NB4 (cell line): ENCODE measurements at regions not wholly inside any gene's neighbourhood (a gene's known extent, or its start where the extent isn't known, plus 50 kb on each side); places are given as distances from the start of the nearest gene placed in this dataset.

Experiments
- DNase-seq: peaks from one replicate; pipeline ENCODE4 v3.0.0; 2010; ENCODE audit warnings: low read depth
- H3K4me3 ChIP-seq: one replicate; pipeline ENCODE4 v1.5.1; 2011; ENCODE audit warnings: mild to moderate bottlenecking, low read depth, low read length, moderate library complexity
- MYC ChIP-seq: IDR thresholded peaks from 2 replicates; pipeline ENCODE4 v1.6.1; 2011; ENCODE audit warnings: low read depth, low read length
- POLR2A ChIP-seq: IDR thresholded peaks from 2 replicates; pipeline ENCODE4 v1.6.1; 2011; ENCODE audit warnings: mild to moderate bottlenecking; ENCODE audit not compliant: insufficient read length; ENCODE audit errors: extremely low read depth
- TF ChIP-seq, protein P1 (sequence below): IDR thresholded peaks from 2 replicates; pipeline ENCODE4 v1.6.1; 2011; ENCODE audit warnings: low read depth, low read length
- TF ChIP-seq, protein P2 (sequence below): IDR thresholded peaks from one replicate; pipeline ENCODE4 v1.5.1; 2012; ENCODE audit warnings: low read depth, low read length

GRCh38 chr10:57699944-57700343 lies 567.8 kb downstream of the IPMK start:
- TF ChIP-seq POLR2A (no peak), MYC (no peak)
- TF ChIP-seq, protein P1, sequence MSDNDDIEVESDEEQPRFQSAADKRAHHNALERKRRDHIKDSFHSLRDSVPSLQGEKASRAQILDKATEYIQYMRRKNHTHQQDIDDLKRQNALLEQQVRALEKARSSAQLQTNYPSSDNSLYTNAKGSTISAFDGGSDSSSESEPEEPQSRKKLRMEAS, result no peak
- TF ChIP-seq, protein P2, sequence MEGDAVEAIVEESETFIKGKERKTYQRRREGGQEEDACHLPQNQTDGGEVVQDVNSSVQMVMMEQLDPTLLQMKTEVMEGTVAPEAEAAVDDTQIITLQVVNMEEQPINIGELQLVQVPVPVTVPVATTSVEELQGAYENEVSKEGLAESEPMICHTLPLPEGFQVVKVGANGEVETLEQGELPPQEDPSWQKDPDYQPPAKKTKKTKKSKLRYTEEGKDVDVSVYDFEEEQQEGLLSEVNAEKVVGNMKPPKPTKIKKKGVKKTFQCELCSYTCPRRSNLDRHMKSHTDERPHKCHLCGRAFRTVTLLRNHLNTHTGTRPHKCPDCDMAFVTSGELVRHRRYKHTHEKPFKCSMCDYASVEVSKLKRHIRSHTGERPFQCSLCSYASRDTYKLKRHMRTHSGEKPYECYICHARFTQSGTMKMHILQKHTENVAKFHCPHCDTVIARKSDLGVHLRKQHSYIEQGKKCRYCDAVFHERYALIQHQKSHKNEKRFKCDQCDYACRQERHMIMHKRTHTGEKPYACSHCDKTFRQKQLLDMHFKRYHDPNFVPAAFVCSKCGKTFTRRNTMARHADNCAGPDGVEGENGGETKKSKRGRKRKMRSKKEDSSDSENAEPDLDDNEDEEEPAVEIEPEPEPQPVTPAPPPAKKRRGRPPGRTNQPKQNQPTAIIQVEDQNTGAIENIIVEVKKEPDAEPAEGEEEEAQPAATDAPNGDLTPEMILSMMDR, result no peak
- DNase-seq, result no peak
- no peak overlapping the region for H3K4me3 ChIP-seq

DNA sequence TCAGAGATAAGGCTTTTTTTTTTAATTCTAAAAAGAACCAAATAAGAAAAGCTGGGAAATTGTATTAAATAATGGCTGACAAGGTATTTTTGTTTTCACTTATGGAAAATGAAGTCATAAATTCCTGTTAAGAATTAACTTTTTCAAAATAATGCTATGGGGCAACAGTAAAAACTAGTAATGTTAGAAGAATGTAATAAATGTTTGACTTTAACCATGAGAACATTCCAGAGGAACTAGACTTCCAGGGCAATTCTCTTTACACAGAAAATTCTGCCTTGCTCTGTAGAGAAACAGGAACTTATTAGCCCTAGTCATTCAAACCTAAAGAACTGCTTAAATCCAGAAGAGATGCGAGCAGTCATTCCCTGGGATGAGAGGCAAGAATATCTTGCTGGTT lies 571.1 kb downstream of the IPMK start:
- TF ChIP-seq MYC, result no peak
- TF ChIP-seq, protein P2, result no peak
- TF ChIP-seq, protein P1, result no peak
- TF ChIP-seq POLR2A, result no peak
- no peak for DNase-seq
- H3K4me3 ChIP-seq, result no peak overlapping the region

GRCh38 chr10:57694956-57695608 lies 572.6 kb downstream of the IPMK start:
- TF ChIP-seq MYC (no peak), POLR2A (no peak)
- TF ChIP-seq, protein P2, result no peak
- TF ChIP-seq, protein P1, result no peak
- H3K4me3 ChIP-seq, result no peak overlapping the region
- no peak for DNase-seq

- DNase-seq, result no peak
- TF ChIP-seq, protein P1, result no peak
- TF ChIP-seq MYC (no peak), POLR2A (no peak)
- TF ChIP-seq, protein P2, result no peak
- H3K4me3 ChIP-seq, result no peak overlapping the region
Observed at GRCh38 chr10:57692255-57692980, 575.3 kb downstream of the IPMK start.

DNA sequence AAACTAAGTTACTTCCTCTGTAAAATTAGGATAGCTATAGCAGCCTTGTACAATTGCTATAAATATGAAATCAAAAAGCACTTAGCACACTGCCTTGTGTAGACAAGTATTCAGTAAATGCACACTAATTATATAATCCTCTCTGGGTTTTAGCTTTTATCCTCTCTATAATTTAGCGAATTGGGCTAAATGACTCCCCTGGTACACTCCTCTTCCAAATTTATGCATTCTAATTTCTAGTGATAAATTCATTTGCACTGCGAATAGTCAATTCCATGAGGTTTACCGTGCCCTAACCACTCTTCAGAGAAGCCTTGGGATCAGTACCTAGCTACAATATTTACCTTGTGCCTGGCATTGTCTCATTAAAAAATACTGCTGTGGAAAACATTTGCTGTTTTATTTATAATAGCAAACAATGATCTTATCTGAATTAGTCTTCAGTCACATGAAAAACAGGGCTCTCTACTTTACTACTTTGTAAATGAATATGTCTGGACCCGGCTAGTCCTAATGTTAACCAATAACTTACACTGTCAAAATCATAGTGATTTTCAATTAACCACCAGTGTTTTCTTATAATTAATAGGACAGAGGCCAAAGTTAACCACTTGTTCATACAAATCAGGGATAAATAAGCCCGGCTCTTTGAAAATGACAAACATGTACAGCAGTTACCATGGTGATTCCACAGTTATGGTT lies 577.9 kb downstream of the IPMK start:
- DNase-seq, result no peak
- TF ChIP-seq, protein P1, result no peak
- TF ChIP-seq, protein P2, result no peak
- no peak for TF ChIP-seq POLR2A
- no peak for TF ChIP-seq MYC

More for the DNA sequence above, 577.9 kb downstream of the IPMK start:
- no peak overlapping the region for H3K4me3 ChIP-seq
